ENCODE measurements at regions not wholly inside any gene's neighbourhood (a gene's known extent, or its start where the extent isn't known, plus 50 kb on each side); places are given as distances from the start of the nearest gene placed in this dataset.

DNA sequence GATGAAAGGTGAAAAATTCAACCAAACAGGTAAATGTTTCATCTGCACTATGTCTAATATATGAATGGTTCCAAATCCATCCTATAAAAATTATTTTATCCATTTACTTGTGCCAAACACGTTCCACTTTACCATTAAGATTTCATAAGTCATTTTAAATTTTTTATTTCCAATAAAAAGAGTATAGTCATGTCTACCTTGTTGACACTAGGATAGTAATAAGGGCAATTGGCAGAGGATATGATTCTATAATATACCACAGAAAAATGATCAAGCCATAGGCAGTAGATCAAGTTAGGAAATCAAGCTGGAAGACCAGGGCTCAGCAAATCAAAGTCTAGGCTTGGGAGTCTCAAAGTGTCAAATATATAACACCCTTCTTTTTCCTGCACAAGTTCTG lies 384.3 kb downstream of the METTL4 start:
- DNase-seq (ENCODE audit: extremely low spot score), result no peak
- ChIA-PET CTCF (no interaction called here), POLR2A (no interaction called here)
- TF ChIP-seq ELF4 (IDR thresholded peaks at IDR 0.05) (no peak), SP1 (IDR thresholded peaks at IDR 0.05) (no peak), SUZ12 (IDR thresholded peaks at IDR 0.05) (no peak), FOXK2 (IDR thresholded peaks at IDR 0.05) (no peak), FOXA1 (IDR thresholded peaks at IDR 0.05) (no peak), TARDBP (IDR thresholded peaks at IDR 0.05) (no peak), BHLHE40 (IDR thresholded peaks at IDR 0.05; ENCODE audit: borderline replicate concordance) (no peak), L3MBTL2 (conservative IDR thresholded peaks at IDR 0.05) (no peak), CTBP1 (IDR thresholded peaks at IDR 0.05; ENCODE audit: borderline replicate concordance) (no peak), LEF1 (IDR thresholded peaks at IDR 0.05; ENCODE audit: borderline replicate concordance) (no peak), HDGF (IDR thresholded peaks at IDR 0.05; ENCODE audit: borderline replicate concordance) (no peak), ZNF384 (IDR thresholded peaks at IDR 0.05) (no peak), ARNT (IDR thresholded peaks at IDR 0.05) (no peak), FOXM1 (IDR thresholded peaks at IDR 0.05; ENCODE audit: borderline replicate concordance) (no peak), NFRKB (IDR thresholded peaks at IDR 0.05) (no peak)
- TF ChIP-seq, protein P1, sequence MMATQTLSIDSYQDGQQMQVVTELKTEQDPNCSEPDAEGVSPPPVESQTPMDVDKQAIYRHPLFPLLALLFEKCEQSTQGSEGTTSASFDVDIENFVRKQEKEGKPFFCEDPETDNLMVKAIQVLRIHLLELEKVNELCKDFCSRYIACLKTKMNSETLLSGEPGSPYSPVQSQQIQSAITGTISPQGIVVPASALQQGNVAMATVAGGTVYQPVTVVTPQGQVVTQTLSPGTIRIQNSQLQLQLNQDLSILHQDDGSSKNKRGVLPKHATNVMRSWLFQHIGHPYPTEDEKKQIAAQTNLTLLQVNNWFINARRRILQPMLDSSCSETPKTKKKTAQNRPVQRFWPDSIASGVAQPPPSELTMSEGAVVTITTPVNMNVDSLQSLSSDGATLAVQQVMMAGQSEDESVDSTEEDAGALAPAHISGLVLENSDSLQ (IDR thresholded peaks at IDR 0.05), result no peak

DNA sequence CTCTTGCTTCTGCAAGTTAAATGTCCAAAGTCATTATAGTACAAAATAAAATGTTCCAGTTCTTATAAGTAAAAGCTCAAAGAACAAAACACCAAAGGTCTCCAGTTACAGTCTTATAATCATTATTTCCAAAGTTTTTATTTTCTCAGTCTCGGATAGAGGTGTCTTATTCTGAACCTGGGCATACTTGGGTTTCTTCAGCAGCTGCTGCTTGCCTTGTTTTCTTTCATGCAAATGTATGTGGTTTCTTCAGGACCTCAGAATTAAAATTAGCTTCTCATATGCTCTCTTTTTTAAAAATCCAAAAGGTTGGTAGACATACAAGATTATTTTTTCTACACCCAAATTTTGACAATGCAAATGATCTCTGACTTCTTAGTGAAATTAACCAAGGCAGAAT lies 383.0 kb downstream of the METTL4 start:
- CTCF ChIA-PET, result no interaction called here
- DNase-seq (ENCODE audit: extremely low spot score), result no peak
- TF ChIP-seq ARNT (IDR thresholded peaks at IDR 0.05), result no peak
- no peak for TF ChIP-seq SUZ12 (IDR thresholded peaks at IDR 0.05)
- no peak for TF ChIP-seq HDGF (IDR thresholded peaks at IDR 0.05; ENCODE audit: borderline replicate concordance)
- no peak for TF ChIP-seq L3MBTL2 (conservative IDR thresholded peaks at IDR 0.05)
- TF ChIP-seq, protein P1 (IDR thresholded peaks at IDR 0.05), result no peak
- TF ChIP-seq LEF1 (IDR thresholded peaks at IDR 0.05; ENCODE audit: borderline replicate concordance), result no peak
- TF ChIP-seq ELF4 (IDR thresholded peaks at IDR 0.05), result no peak
- no peak for TF ChIP-seq TARDBP (IDR thresholded peaks at IDR 0.05)
- no peak for TF ChIP-seq FOXK2 (IDR thresholded peaks at IDR 0.05)
- no peak for TF ChIP-seq FOXM1 (IDR thresholded peaks at IDR 0.05; ENCODE audit: borderline replicate concordance)
- TF ChIP-seq SP1 (IDR thresholded peaks at IDR 0.05), result no peak
- POLR2A ChIA-PET, result no interaction called here

DNA sequence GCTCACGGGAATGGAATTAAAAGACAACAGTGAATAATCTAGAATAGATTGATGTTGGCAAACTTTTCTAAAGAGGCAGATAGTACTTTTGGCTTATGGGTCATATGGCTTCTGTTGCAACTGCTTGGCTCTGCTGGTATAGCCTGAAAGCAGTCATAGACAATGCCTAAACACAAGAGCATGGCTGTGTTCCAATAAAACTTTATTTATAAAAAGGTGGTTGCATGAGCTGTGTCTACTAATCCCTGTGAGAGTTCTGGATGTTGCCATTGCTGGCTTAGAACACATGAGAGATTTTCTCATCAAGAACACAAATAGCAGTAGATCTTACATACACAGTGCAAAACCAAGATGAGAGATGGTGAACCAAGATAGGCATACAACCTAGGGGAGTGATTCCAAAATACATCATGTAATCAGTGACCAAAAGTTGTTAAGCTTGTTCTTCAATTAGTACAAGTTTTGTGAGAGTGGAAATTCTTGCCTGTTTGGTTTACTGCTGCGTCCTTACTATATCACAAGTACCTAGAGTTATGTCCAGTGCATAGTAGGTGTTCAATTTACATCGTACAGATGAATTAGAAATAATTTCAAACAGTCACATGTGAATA lies 380.0 kb downstream of the METTL4 start:
- CTCF ChIA-PET, result no interaction called here
- TF ChIP-seq FOXA1 (IDR thresholded peaks at IDR 0.05) (no peak), BHLHE40 (IDR thresholded peaks at IDR 0.05; ENCODE audit: borderline replicate concordance) (no peak), L3MBTL2 (conservative IDR thresholded peaks at IDR 0.05) (no peak)
- POLR2A ChIA-PET, result no interaction called here
- no peak for DNase-seq (ENCODE audit: extremely low spot score)

DNA sequence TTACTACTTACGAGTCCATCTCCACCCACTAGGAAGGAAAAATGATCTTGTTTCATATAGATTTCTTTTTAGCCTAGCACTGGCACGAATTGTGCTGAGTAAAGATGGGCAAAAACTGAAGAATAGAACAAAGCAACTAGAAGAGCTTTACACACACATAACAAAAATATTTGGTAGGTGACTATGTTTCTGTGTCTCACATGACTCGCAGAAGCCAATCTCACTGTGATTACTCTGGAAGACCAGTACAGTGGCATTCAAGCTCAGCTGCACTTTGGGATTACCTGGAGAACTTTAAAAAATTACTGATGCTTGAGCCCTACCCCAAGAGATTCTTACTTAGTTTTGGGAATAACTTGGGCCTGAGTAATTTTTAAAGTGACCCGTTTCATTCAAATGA lies 378.7 kb downstream of the METTL4 start:
- no peak for DNase-seq (ENCODE audit: extremely low spot score)
- TF ChIP-seq ARNT (IDR thresholded peaks at IDR 0.05) (no peak), FOXK2 (IDR thresholded peaks at IDR 0.05) (no peak), FOXM1 (IDR thresholded peaks at IDR 0.05; ENCODE audit: borderline replicate concordance) (no peak), FOXA1 (IDR thresholded peaks at IDR 0.05) (no peak), CTBP1 (IDR thresholded peaks at IDR 0.05; ENCODE audit: borderline replicate concordance) (no peak)
- TF ChIP-seq, protein P1 (IDR thresholded peaks at IDR 0.05), result no peak
- ChIA-PET CTCF (no interaction called here), POLR2A (no interaction called here)

- TF ChIP-seq ZNF384 (IDR thresholded peaks at IDR 0.05) (no peak), ARNT (IDR thresholded peaks at IDR 0.05) (no peak), NFRKB (IDR thresholded peaks at IDR 0.05) (no peak), SP1 (IDR thresholded peaks at IDR 0.05) (no peak)
- POLR2A ChIA-PET, result no interaction called here
Observed at GRCh38 chr18:2197946-2198345, 373.4 kb downstream of the METTL4 start.

DNA sequence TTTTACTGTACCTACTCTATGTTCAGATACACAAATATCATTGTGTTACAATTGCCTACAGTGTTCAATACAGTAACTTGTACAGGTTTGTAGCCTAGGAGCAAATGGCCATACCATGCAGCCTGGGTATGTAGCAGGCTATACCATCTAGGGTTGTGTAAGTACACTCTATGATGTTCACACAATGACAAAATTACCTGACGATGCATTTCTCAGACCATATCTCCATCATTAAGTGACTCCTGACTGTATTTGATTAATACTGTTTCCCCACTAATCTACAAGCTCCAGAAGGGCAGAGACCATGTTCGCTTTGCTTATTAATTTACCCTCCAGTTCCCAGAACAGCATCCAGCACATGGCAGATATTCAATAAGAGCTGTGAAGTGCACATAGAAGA lies 372.2 kb downstream of the METTL4 start:
- no peak for TF ChIP-seq FOXA1 (IDR thresholded peaks at IDR 0.05)
- no peak for TF ChIP-seq L3MBTL2 (conservative IDR thresholded peaks at IDR 0.05)
- TF ChIP-seq ARNT (IDR thresholded peaks at IDR 0.05), result no peak
- no peak for TF ChIP-seq SUZ12 (IDR thresholded peaks at IDR 0.05)
- no peak for TF ChIP-seq ZNF384 (IDR thresholded peaks at IDR 0.05)
- TF ChIP-seq LEF1 (IDR thresholded peaks at IDR 0.05; ENCODE audit: borderline replicate concordance), result no peak
- no peak for TF ChIP-seq ELF4 (IDR thresholded peaks at IDR 0.05)
- no peak for TF ChIP-seq HDGF (IDR thresholded peaks at IDR 0.05; ENCODE audit: borderline replicate concordance)
- CTCF ChIA-PET, result no interaction called here
- POLR2A ChIA-PET, result no interaction called here
- DNase-seq (ENCODE audit: extremely low spot score), result no peak

More at GRCh38 chr18:2197946-2198345, 373.4 kb downstream of the METTL4 start:
- CTCF ChIA-PET, result no interaction called here
- DNase-seq (ENCODE audit: extremely low spot score), result no peak

- POLR2A ChIA-PET, result no interaction called here
Observed at GRCh38 chr18:2201036-2201600, 370.2 kb downstream of the METTL4 start.

More at GRCh38 chr18:2201036-2201600, 370.2 kb downstream of the METTL4 start:
- CTCF ChIA-PET, result no interaction called here
- TF ChIP-seq CTBP1 (IDR thresholded peaks at IDR 0.05; ENCODE audit: borderline replicate concordance) (no peak), LEF1 (IDR thresholded peaks at IDR 0.05; ENCODE audit: borderline replicate concordance) (no peak), ELF4 (IDR thresholded peaks at IDR 0.05) (no peak), ZNF384 (IDR thresholded peaks at IDR 0.05) (no peak)
- DNase-seq (ENCODE audit: extremely low spot score), result no peak

Data from HEK293T (cell line).